BE2C (cell line): ENCODE measurements at regions not wholly inside any gene's neighbourhood (a gene's known extent, or its start where the extent isn't known, plus 50 kb on each side); places are given as distances from the start of the nearest gene placed in this dataset.

ENCODE experiments used
- DNase-seq: peaks from one replicate; pipeline ENCODE4 v3.0.0-alpha.2; 2020
- H3K27me3 ChIP-seq: fragments of 250-450 bp; sonication (Bioruptor Pico); 2 replicates; pipeline ENCODE4 v1.5.1; 2020; ENCODE audit warnings: mild to moderate bottlenecking
- H3K36me3 ChIP-seq: fragments of 250-450 bp; sonication (Bioruptor Pico); 2 replicates; pipeline ENCODE4 v1.5.1; 2020; ENCODE audit warnings: mild to moderate bottlenecking
- H3K4me1 ChIP-seq: fragments of 250-450 bp; sonication (Bioruptor Pico); 2 replicates; pipeline ENCODE4 v1.5.1; 2020
- H3K4me3 ChIP-seq: 2 replicates; pipeline ENCODE4 v1.5.1; 2011; ENCODE audit warnings: low read depth, low read length
- H3K9me3 ChIP-seq: fragments of 250-450 bp; sonication (Bioruptor Pico); 2 replicates; pipeline ENCODE4 v1.5.1; 2020
- TF ChIP-seq, protein P1 (sequence below): IDR thresholded peaks from 2 replicates; pipeline ENCODE4 v1.5.1; 2012; ENCODE audit warnings: mild to moderate bottlenecking, low read depth, low read length

DNA sequence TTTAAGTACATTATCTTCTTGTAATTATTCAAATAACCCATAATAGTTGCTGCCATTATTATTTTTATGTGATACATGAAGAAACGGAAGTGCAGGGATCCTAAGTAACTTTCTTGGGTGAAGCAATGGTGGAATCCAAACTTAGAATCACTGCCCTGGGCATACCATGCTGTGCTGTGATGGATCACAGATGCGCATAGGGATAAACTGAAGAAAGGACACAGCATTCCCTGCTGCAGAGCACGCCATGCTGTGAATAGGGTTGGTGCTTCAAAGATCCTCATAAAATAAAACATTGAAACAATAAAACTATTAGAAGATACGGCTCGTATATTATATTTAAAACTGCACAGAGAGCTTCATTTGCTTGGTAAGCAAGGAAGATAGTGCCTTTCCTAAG, 211.7 kb upstream of the ADAMTS16 start:
- no peak for DNase-seq
- Histone ChIP-seq H3K4me3 (no peak overlapping the region), H3K9me3 (no peaks in the 10 kb centered on the region; the same call in 1 of the 2 replicates), H3K27me3 (no peaks in the 10 kb centered on the region), H3K4me1 (no peaks in the 10 kb centered on the region), H3K36me3 (no peaks in the 10 kb centered on the region)
- TF ChIP-seq, protein P1, sequence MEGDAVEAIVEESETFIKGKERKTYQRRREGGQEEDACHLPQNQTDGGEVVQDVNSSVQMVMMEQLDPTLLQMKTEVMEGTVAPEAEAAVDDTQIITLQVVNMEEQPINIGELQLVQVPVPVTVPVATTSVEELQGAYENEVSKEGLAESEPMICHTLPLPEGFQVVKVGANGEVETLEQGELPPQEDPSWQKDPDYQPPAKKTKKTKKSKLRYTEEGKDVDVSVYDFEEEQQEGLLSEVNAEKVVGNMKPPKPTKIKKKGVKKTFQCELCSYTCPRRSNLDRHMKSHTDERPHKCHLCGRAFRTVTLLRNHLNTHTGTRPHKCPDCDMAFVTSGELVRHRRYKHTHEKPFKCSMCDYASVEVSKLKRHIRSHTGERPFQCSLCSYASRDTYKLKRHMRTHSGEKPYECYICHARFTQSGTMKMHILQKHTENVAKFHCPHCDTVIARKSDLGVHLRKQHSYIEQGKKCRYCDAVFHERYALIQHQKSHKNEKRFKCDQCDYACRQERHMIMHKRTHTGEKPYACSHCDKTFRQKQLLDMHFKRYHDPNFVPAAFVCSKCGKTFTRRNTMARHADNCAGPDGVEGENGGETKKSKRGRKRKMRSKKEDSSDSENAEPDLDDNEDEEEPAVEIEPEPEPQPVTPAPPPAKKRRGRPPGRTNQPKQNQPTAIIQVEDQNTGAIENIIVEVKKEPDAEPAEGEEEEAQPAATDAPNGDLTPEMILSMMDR, result no peak

DNA sequence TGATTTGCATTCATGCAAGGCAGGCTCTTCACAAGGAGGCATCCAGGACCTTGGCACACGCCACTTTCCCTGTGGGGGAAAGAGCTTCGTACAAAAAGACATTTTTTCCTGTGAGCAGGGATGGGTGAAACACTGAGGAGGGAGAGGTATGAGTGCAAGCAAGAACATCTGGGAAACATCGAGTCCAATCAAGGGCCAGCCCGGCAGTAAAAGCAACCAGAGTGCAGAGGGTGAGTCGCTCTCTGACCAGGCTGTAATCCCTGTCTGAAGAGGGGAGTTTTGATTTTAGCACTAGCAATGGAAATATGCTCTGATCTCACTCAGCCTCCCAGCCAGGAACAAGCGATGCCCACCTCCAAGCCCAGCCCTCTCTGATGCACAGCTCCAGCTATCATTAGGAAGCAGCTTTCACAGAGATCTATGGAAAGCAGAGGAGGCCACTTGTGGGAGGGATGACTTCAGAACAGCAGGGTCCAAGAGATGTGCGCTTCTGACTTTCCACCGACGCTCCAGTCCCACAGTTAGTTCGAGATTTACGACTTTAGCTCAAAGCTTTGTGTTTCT, 211.0 kb upstream of the ADAMTS16 start:
- H3K27me3 ChIP-seq, result no peaks in the 10 kb centered on the region

DNA sequence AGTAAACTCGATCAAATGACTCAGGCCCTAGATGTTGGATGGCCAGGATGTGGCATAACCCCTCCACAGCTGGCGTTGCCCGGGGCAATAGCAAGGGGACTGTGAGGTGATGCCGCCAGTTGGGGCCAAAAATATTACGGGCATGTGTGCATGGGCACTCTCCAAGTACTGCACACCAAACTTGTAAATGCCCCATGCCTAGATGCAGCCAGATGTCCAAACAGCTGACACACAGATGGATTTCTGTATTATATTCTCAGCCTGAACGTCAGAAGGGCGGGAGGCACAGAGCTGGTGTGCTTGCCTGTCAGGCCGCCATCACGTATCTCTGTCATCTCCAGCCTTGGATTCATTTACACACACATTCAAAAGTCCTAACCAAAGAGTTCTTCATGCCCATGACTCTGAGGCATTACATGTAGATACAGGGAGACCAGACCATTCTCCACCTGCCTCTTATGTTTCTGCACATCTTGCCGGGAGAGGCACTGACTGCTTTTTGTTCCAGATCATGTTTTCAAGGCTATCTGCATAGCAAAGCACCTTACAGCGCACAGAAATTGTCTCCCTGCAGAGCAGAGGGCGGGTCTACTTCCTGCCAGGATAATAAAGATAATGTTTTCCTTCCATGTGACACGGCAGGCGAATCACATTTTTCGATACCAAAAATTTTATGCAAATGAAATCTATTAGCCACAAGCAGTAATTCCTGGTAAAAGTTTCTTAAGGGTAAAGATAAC, 200.9 kb upstream of the ADAMTS16 start:
- H3K36me3 ChIP-seq, result no peaks in the 10 kb centered on the region
- peaks cover 24% of the 10 kb centered on the region for H3K27me3 ChIP-seq
- TF ChIP-seq, protein P1, result no peak
- no peaks in the 10 kb centered on the region for H3K9me3 ChIP-seq
- no peak for DNase-seq
- H3K4me1 ChIP-seq, result no peaks in the 10 kb centered on the region
- no peak overlapping the region for H3K4me3 ChIP-seq

More for the DNA sequence above, 211.0 kb upstream of the ADAMTS16 start:
- no peaks in the 10 kb centered on the region; the same call in 1 of the 2 replicates for H3K9me3 ChIP-seq
- DNase-seq, result no peak
- no peak overlapping the region for H3K4me3 ChIP-seq
- H3K36me3 ChIP-seq, result no peaks in the 10 kb centered on the region
- H3K4me1 ChIP-seq, result no peaks in the 10 kb centered on the region
- TF ChIP-seq, protein P1, result no peak

DNA sequence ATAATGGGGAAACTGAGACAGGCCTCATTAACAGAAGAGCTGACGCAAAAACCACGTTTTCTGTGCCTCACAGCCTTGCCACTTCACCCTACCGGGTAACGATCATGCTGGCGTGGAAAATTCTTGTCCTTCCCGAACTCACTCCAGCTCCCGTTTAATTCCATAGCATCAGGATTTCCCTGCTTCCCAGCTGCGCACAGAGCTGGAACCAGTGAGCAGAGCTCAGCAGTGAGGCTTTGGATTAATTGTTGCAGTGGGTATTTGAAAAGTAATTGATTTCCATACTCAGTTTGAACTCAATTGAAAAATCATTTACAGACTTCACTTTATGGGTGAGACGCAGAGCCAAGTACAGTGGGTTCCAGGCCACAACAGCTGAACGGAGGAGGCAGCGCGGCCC, 199.0 kb upstream of the ADAMTS16 start:
- H3K4me1 ChIP-seq, result no peaks in the 10 kb centered on the region
- H3K36me3 ChIP-seq, result no peaks in the 10 kb centered on the region
- DNase-seq, result no peak
- TF ChIP-seq, protein P1, result no peak
- no peak overlapping the region for H3K4me3 ChIP-seq
- H3K27me3 ChIP-seq, result peaks cover 20% of the 10 kb centered on the region
- H3K9me3 ChIP-seq, result no peaks in the 10 kb centered on the region

DNA sequence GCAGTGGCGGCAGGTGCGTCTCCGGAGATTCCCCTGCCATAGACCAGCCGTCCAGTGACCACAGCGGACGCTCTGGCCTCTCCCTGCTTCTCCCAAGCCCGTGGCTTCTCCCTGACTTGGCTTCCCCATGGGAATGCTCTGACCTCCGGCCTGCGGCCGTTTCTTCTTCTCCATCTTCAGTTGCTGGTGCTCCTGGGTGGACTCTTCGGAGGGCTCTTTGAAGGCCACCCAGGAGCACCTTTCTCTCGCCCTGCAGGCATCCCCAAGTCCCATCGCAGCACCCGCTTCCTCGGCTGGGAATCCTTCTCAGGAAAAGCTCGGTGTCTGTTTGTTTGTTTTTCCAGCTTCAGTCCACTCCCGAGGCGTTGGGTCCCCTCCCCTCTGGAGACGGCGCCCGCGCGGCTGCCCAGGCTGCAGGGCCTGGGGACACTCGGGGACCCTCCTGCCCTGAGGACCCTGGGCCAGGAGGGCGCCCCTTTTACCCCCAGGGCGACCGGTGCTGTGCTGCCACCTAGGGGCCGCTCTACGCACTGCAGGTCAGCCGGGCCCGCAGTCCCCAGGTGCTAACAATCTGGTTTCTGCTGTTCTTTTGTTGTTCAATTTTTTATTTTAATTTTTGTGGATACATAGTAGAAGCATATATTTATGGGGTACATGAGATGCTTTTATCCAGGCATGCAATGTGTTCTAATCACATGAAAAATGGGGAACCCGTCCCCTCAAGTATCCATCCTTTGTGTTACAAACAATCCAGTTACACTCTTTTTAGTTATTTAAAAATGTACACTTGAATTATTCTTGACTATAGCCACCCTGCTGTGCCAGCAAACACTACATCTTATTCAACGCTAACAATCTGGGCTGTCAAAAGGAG, 197.9 kb upstream of the ADAMTS16 start:
- DNase-seq, result peak; percentile 41
- Histone ChIP-seq H3K4me1 (no peaks in the 10 kb centered on the region), H3K36me3 (no peaks in the 10 kb centered on the region), H3K4me3 (no peak overlapping the region), H3K9me3 (no peaks in the 10 kb centered on the region), H3K27me3 (peaks cover 20% of the 10 kb centered on the region)
- TF ChIP-seq, protein P1, result peak; percentile 83
